NCI-H2107 treated with DMSO at 0.1 percent for 48 hours (cell line): ENCODE measurements at regions not wholly inside any gene's neighbourhood (a gene's known extent, or its start where the extent isn't known, plus 50 kb on each side); places are given as distances from the start of the nearest gene placed in this dataset.
A peak's percentile ranks its signal among the peaks of the same experiment; 100 is the strongest.

ENCODE experiments used
- DNase-seq: peaks from one replicate; lab custom pipeline; 2025; ENCODE audit not compliant: unreplicated experiment; lab: John Stamatoyannopoulos, UW

DNA sequence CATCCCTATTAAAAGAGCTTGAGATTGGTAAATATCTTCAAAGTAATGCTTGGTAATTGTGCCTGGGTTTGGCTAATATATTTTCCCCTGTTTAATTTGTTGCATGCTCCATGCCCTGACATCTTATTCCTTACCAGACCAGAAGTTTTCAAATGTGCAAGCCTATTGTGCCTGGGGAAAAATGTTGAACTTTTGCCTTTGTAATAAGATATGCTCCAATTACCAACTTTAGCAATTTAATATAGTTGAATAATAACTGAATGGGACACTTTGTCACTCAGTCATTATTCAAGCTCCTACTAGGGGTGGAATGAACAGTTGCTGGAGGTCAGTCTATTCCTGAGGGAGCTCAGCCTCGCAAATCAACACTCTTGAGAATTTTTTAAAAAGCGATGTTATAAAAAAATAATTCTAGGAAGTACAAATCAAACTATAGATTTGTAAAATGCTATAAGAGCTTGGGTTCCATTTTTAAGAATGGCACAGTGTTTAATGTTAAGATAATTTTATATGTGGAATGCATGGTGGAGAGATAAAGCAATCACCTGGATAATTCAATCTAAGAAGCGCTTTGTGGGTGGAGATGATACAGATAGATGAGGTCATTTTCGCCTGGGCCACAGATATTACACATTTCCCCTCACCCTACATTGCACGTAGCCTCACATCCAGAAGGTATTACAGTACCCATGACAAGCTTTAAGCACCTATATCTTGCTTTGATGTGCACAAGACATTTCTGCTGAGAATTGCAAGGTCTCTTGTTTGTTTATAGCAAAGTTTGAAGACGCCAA, 231.8 kb downstream of the PIK3R1 start:
- no peak for DNase-seq

- no peak for DNase-seq
Measured at GRCh38 chr5:68449380-68449779, 233.8 kb downstream of the PIK3R1 start.

DNA sequence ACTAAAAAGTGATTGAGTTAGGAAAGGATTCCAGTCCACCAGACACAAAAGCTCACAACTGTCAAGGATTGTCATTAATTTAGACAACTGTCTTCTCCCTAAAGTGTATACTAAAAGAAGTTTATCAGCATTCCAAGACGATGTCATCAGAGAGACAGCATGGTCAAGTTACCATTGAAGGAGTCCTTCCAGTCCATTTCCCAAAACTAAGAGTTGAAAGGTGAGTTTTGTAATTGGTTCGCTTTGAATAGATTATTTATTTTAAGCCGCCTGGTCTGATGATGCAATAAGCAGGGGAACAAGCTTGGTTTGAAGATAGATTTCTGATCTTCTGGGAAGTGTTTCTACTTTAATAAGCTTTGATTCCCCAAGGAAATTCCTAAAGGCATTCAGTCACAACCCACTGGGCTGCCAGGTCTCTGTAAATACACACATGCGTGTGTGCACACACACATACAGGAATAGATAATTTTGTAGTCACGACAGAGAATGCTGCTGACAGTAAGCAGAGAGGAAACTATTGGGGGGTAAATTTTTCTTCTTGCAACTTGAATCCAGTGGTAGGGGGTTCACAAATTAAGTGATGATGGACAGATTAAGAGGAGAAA, 234.8 kb downstream of the PIK3R1 start:
- no peak for DNase-seq

GRCh38 chr5:68452286-68452685, 236.7 kb downstream of the PIK3R1 start:
- DNase-seq, result no peak

DNA sequence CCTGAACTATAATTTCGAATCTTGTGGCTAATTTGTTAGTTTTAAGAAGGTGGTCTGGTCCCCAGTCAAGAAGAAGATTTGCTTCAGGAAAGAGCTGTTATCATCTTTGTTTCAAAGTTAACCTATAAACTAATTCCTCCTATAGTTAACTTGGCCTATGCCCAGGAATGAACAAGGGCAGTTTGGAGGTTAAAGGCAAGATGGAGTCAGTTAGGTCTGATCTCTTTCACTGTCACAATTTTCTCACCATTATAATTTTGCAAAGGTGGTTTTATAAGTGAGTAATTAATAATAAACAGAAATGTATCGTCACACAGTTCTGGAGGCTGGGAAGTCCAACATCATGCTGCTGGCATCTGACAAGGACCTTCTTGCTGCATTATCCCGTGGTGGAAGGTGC, 238.6 kb downstream of the PIK3R1 start:
- no peak for DNase-seq

DNA sequence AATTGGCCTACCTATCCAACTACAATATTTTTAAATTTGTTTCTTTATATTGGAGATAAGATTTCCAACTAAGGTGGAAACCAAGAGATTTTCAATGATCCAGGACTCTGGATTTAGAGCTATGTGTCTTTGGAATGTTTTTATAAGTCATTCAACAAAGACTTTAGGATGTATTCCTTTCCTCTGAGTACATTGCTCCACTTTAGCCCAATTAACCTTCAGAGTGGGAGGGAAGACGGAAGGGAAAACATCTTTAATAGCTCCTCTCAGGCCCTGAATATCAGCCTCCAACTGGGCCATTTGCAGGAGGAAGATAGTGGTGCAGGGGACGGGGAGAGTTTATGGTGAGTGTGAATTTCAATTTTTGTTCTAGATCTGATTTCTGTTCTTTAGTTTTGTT, 239.2 kb downstream of the PIK3R1 start:
- DNase-seq, result no peak

DNA sequence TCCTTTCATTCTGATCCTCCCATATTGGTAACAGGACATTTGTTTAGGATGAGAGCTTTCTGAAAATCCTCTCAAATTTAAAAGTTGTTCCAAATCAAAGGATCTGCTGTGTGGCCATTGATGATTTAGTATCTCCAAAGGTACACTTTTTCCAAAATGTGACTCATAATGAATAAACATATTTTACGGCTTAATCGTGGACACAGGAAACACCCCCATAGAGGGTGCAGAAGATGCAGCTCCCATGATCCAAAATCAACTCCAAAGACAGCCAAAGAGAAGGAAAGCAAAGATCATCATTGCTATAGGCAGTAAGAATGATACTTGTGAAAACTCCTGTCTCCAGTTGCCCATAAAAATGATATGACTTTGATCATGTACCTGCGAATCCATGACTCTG, 239.7 kb downstream of the PIK3R1 start:
- DNase-seq, result no peak

- peak; percentile 47 for DNase-seq
Measured at GRCh38 chr5:68456756-68457217, 241.2 kb downstream of the PIK3R1 start.

DNA sequence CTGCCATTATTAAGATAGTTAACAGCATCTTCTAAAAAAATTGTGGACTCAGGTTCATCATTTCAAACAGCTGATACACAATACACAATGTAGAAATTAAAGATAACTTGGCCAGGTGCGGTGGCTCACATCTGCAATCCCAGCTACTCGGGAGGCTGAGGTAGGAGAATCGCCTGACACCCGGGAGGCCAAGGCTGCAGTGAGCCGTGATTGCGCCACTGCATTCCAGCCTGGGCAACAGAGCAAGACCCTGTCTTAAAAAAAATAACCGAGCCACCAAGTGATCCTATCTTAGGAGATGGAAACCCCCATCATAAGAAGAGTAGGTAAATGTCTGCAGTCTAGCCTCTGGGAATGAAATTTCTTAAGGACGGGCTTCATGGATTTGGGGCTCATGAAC, 241.7 kb downstream of the PIK3R1 start:
- no peak for DNase-seq

- no peak for DNase-seq
Measured at GRCh38 chr5:68458416-68459021, 243.0 kb downstream of the PIK3R1 start.

DNA sequence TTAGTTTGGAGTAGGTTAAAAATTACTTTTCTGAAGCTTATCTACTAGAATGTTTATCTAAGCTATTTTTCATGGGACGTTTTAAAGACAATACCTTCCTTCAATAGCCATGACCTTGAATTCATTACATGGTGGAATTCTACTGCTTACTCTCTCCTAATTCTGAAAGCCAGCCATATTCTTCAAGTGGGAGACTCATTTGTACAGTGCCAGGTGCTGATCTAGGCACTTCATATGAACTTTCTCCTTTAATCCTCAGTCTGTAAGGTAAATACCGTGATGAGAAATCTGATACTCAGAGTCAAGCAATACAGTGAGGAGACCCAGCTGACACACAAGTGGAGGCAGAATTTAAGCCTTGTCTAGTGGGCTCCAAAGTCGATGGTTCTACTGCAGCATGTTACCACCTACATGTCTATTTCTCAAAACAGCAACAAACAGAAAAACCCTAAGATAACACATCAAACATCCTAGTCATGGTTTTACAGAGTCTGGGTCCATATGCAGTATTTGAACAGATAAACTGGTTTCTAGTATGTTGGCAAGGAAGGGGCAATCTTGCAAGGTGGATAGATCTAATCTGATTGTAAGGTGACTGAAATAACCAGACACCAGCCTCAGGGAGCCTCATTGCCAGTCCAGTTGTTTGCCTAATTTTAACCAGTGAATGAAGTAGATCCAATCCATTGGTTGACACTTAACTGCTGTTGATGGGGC, 243.7 kb downstream of the PIK3R1 start:
- DNase-seq, result peak; percentile 64

GRCh38 chr5:68459810-68460139, 244.2 kb downstream of the PIK3R1 start:
- DNase-seq, result no peak

GRCh38 chr5:68460147-68460798, 244.7 kb downstream of the PIK3R1 start:
- no peak for DNase-seq

DNA sequence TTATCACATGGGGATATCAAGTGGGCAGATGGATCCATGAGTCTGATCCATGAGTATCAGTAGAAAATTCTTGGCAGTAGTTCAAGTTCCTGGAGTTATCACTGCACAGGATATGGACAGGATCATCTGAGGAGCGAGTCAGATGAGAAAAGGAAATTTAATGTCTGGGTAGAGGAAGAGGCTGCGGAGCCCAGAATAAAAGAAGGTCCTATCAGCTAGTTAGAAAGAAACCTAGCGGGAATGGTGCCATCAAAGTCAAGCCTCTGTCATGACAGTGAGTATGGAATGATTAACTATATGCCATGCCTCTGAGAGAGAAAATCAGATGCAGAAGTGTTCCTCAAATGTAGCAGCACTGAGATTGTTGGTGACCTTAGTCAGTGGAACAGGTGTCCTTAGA, 248.1 kb downstream of the PIK3R1 start:
- DNase-seq, result no peak

GRCh38 chr5:68464424-68464823, 248.9 kb downstream of the PIK3R1 start:
- no peak for DNase-seq

DNA sequence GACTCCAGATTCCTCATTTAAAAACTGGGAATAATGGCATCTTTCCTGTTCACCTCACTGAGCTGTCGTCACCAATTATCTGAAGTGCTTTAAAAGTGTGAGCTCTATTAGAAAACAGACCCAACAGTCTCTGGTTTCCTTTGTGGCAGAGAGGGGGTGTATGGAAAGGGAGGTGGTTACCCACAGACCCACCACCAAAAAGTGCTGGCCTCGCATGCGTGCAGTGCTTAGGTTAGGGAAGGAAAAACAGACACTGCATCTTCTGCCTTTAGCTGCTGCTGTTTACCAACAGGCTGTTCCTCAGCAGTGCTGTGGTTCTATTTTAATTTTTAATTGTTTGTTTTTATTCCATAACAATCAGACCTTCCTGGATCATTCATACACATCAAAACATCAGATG, 249.6 kb downstream of the PIK3R1 start:
- peak; percentile 32 for DNase-seq

- DNase-seq, result no peak
Measured at GRCh38 chr5:68465934-68466551, 250.5 kb downstream of the PIK3R1 start.

DNA sequence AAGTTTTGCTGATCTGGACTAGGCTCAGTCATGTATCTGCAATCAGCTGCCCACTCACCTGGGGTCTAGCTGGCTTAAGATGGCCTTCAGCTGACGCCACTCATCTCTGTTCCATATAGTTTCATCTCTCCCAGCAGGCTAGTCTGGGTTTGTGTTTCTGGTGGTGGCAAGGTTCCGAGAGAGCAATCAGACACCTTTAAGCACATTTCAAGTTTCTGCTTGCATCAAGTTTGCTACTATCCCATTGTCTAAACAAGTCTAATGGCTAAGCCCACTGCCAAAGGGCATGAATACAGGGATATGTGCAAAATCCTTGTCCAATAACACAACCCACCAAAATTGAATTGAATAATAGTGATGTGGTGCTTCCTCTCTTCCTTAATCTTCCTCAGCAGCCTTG, 251.7 kb downstream of the PIK3R1 start:
- no peak for DNase-seq

DNA sequence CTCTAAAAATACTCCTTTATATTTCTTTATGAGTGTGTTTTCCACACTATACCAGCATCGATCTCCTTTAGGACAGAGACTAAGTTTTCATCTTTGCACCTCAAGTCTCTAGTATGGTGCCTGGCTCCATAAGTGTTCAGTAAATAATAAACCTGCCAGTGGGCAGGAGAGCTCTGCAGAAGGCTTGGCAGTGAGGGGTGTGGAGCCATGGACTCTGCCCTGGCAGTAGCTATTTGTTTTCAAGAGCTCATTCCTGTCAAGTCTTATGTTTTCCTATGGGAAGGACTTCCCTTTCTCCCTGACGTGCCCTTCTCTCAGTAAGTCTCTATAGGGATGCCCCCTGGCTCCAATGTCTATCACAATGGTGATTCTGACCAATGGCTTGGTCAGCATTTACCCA, 252.2 kb downstream of the PIK3R1 start:
- no peak for DNase-seq

DNA sequence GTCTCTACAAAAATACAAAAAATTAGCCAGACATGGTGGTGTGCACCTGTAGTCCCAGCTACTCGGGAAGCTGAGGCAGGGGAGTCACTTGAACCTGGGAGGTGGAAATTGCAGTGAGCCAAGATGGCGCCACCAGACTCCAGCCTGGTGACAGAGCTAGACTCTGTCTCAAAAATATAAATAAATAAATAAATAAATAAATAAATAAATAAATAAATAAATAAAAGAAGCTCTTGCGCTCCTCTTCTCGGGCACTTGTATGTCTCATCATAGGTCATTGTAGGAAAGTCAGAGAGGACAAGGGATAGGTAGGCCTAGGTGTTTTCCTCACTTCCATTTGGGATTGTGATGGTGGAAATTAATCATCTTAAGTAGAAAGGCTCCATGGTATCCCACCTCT, 252.8 kb downstream of the PIK3R1 start:
- no peak for DNase-seq

DNA sequence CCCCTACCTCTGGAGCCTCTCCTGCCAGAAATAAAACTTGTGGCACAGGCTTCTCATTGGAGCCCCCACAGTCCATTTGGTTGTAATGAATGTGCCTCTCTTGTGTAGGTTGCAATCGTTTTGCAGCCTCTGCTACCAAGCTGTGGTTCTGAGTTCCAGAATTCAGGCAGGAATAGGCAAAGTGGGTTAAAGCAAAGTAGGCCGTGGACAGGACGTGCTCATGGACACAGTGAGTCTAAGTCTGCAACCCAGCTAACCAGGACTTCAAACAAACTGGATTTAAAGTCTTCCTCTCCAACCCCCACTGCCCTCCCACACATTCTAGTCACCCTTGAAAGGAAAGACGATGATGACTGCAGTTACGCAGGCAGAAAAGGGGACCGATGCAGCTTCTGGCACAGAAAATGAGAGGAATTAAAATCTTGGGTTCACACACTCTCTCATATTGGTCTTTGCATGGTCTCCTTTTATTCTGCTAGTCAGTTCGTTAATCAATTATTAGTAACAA, 260.0 kb downstream of the PIK3R1 start:
- no peak for DNase-seq
